ENCODE measurements at regions not wholly inside any gene's neighbourhood (a gene's known extent, or its start where the extent isn't known, plus 50 kb on each side); places are given as distances from the start of the nearest gene placed in this dataset.

DNA sequence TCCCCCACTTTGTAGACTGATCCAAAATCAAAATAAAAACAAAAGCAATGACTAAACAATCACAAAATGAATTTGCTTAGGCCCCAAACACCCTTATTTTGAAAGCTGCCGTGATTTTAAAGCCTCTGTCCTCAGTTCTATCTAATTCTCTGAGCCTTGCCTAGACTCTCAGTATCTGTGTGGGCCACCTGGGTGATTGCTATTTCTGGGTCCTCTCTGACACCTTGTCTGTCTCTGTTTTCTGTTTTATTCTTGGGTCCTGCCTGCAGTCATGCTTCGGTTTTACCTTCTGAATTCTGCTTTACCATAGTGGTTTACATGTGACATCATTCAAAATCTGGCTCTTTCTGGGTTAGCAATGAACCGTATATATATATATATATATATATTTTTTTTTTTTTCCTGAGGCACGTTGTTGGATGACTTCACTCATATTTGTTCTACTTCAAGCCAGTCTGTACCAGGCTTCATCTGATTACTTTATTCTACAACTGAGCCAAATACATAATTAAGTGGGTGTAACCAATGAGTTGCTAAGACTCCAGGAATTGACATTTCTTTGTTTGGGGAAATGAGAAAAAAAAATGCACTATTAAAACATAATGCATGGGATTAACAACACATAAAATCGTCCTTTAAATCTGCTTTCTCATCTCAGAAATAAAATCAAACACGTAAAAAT lies 710.7 kb upstream of the SLIT2 start:
- ChIA-PET CTCF (no interaction called here), POLR2A (no interaction called here)
- Histone ChIP-seq H3K36me3 (ENCODE audit: control insufficient read depth, insufficient read depth, low read length) (no peaks in the 10 kb centered on the region), H3K4me1 (ENCODE audit: control insufficient read depth, insufficient read depth, low read length) (no peaks in the 10 kb centered on the region), H3K4me3 (ENCODE audit: low read depth in 2 of 2, low read length in 2 of 2) (no peak overlapping the region), H3K27ac (ENCODE audit: low read length) (no peak overlapping the region), H3K9me3 (ENCODE audit: control insufficient read depth, insufficient read depth, low read depth, low read length) (no peaks in the 10 kb centered on the region), H3K27me3 (ENCODE audit: control insufficient read depth, insufficient read depth, low read length) (no peaks in the 10 kb centered on the region)
- DNase-seq (ENCODE audit: low read depth, low spot score), result no peak
- intact Hi-C loops (cut with micrococcal nuclease; ENCODE audit: unreplicated experiment), result no loop called here
- no peak for TF ChIP-seq SIN3A (IDR thresholded peaks at IDR 0.05; ENCODE audit: borderline replicate concordance, insufficient read depth, low read depth, low read length)
- no peak for TF ChIP-seq REST (IDR thresholded peaks at IDR 0.05; ENCODE audit: insufficient read depth in 1 of 2, low read depth in 2 of 2, low read length in 1 of 2)
- no peak for TF ChIP-seq CTCF (IDR thresholded peaks at IDR 0.05)
- TF ChIP-seq POLR2AphosphoS5 (IDR thresholded peaks at IDR 0.05; ENCODE audit: low read depth, low read length), result no peak
- TF ChIP-seq TCF7L2 (IDR thresholded peaks at IDR 0.05; ENCODE audit: low read depth, low read length), result no peak
- in situ Hi-C loops (cut with HindIII; ENCODE audit: low pct_unique_long_range_greater_than_20kb, low sequenced_read_pairs), result no loop called here
- no TSS peak for BruUV-seq (replicated peaks)
- no peak for ATAC-seq

GRCh38 chr4:19539201-19539600 lies 712.5 kb upstream of the SLIT2 start:
- Histone ChIP-seq H3K4me3 (ENCODE audit: low read depth in 2 of 2, low read length in 2 of 2) (no peak overlapping the region), H3K36me3 (ENCODE audit: control insufficient read depth, insufficient read depth, low read length) (no peaks in the 10 kb centered on the region), H3K4me1 (ENCODE audit: control insufficient read depth, insufficient read depth, low read length) (no peaks in the 10 kb centered on the region), H3K27me3 (ENCODE audit: control insufficient read depth, insufficient read depth, low read length) (no peaks in the 10 kb centered on the region), H3K9me3 (ENCODE audit: control insufficient read depth, insufficient read depth, low read depth, low read length) (no peaks in the 10 kb centered on the region), H3K27ac (ENCODE audit: low read length) (no peak overlapping the region)
- no TSS peak for BruUV-seq (replicated peaks)
- DNase-seq (ENCODE audit: low read depth, low spot score), result no peak
- intact Hi-C loops (cut with micrococcal nuclease; ENCODE audit: unreplicated experiment) (no loop called here), in situ Hi-C loops (cut with HindIII; ENCODE audit: low pct_unique_long_range_greater_than_20kb, low sequenced_read_pairs) (no loop called here)
- POLR2A ChIA-PET, result no interaction called here
- TF ChIP-seq POLR2AphosphoS5 (IDR thresholded peaks at IDR 0.05; ENCODE audit: low read depth, low read length) (no peak), SIN3A (IDR thresholded peaks at IDR 0.05; ENCODE audit: borderline replicate concordance, insufficient read depth, low read depth, low read length) (no peak), TCF7L2 (IDR thresholded peaks at IDR 0.05; ENCODE audit: low read depth, low read length) (no peak), REST (IDR thresholded peaks at IDR 0.05; ENCODE audit: insufficient read depth in 1 of 2, low read depth in 2 of 2, low read length in 1 of 2) (no peak), CTCF (IDR thresholded peaks at IDR 0.05) (no peak)
- CTCF ChIA-PET, result no interaction called here
- ATAC-seq, result no peak

Measured in Panc1 (cell line).